Subcutaneous abdominal adipose tissue (tissue), 5 donors: ENCODE measurements at regions not wholly inside any gene's neighbourhood (a gene's known extent, or its start where the extent isn't known, plus 50 kb on each side); places are given as distances from the start of the nearest gene placed in this dataset.
A peak's percentile ranks its signal among the peaks of the same experiment; 100 is the strongest.
"Not testable (repeated sequence)": the region's sequence is repeated elsewhere in the genome, so short reads cannot be mapped to it uniquely, and the experiment has no call there.

ENCODE experiments used
- H3K27ac ChIP-seq: one replicate; pipeline ENCODE4 v1.7.0; 2013; ENCODE audit warnings: low read depth, mild to moderate bottlenecking, inconsistent platforms, low read length, moderate library complexity
- H3K27me3 ChIP-seq, 5 donors: one replicate each; pipeline ENCODE4 v1.7.0; 2013; ENCODE audit warnings: low read length in 5 of 5, inconsistent platforms in 1 of 5; ENCODE audit not compliant: control insufficient read depth in 5 of 5, insufficient read depth in 4 of 5
- H3K36me3 ChIP-seq, 5 donors: one replicate each; pipeline ENCODE4 v1.7.0; 2013; ENCODE audit warnings: low read length in 5 of 5; ENCODE audit not compliant: control insufficient read depth in 5 of 5, insufficient read depth in 5 of 5
- H3K4me1 ChIP-seq, 5 donors: one replicate each; pipeline ENCODE4 v1.7.0; 2013; ENCODE audit warnings: low read length in 5 of 5, mild to moderate bottlenecking in 3 of 5, moderate library complexity in 1 of 5; ENCODE audit not compliant: control insufficient read depth in 5 of 5, insufficient read depth in 5 of 5
- H3K4me3 ChIP-seq, 5 donors: one replicate each; pipeline ENCODE4 v1.7.0; 2013; ENCODE audit warnings: low read length in 5 of 5, low read depth in 1 of 5
- H3K9ac ChIP-seq, 5 donors: one replicate each; pipeline ENCODE4 v1.7.0; 2013; ENCODE audit warnings: low read length in 5 of 5, mild to moderate bottlenecking in 4 of 5, moderate library complexity in 3 of 5
- H3K9me3 ChIP-seq, 5 donors: one replicate each; pipeline ENCODE4 v1.7.0; 2013; ENCODE audit warnings: low read length in 5 of 5; ENCODE audit not compliant: control insufficient read depth in 5 of 5
- donor health status: healthy.
- donor health status: healthy.
- donor health status: healthy.
- donor health status: healthy.
- donor health status: healthy.

- H3K4me3 ChIP-seq, result no peak overlapping the region
- H3K9me3 ChIP-seq, result no peaks in the 10 kb centered on the region
- no peaks in the 10 kb centered on the region for H3K4me1 ChIP-seq
- no peaks in the 10 kb centered on the region for H3K27me3 ChIP-seq
- H3K9ac ChIP-seq, result no peak overlapping the region
- H3K36me3 ChIP-seq, result no peaks in the 10 kb centered on the region
- H3K27ac ChIP-seq, result no peak overlapping the region
These were observed 121.2 kb downstream of the ZNF737 start for GRCh38 chr19:20444202-20444885.

- H3K9ac ChIP-seq, H3K27me3 ChIP-seq, H3K9me3 ChIP-seq, H3K4me1 ChIP-seq, H3K4me3 ChIP-seq, H3K36me3 ChIP-seq, H3K27ac ChIP-seq: not testable (repeated sequence)
These were observed 133.2 kb downstream of the ZNF737 start for GRCh38 chr19:20432266-20432842.

GRCh38 chr19:20431826-20432225, 133.8 kb downstream of the ZNF737 start:
- Histone ChIP-seq H3K27me3 (no peaks in the 10 kb centered on the region), H3K27ac (no peak overlapping the region), H3K36me3 (no peaks in the 10 kb centered on the region), H3K9me3 (peaks cover 0 to 5% (median 0%) of the 10 kb centered on the region in 5 donors), H3K4me3 (no peak overlapping the region), H3K9ac (no peak overlapping the region), H3K4me1 (no peaks in the 10 kb centered on the region)

DNA sequence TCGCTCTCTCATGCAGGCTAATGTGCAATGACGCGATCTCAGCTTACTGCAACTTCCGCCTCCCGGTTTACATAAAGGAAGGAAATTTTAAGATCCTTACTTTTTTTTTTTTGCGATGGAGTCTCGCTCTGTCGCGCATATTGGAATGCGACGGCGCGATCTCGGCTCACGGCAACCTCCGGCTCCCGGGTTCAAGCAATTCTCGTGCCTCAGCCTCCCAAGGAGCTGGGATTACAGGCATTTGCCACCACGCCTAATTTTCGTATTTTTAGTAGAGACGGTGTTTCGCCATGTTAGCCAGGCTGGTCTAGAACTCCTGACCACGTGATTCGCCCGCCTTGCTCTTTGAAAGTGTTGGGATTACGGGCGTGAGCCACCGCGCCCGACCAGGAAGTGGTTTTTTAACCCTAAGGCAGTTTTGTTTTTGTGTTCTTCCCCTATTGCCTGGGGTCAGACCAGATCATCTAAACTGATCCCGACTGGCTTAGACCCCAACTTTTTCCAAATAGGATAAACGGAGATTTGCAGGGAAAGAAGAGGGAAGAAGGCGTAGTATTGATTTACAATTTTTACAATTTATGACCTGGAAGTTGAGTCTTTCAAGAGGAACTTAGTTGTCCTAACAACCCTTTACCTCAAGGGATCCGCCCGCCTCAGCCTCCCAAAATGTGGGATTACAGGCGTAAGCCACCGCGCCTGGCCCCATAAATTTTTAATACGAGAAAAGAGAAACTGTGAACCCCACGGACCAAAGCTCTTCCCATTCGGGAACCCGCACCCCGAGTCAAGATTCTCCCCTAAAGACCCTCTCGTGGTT, 142.0 kb downstream of the ZNF737 start:
- peak overlapping the region; percentile 73 for H3K27ac ChIP-seq
- H3K9me3 ChIP-seq, result no peaks in the 10 kb centered on the region
- peak overlapping the region; percentile 37 to 85 (median 80) for H3K9ac ChIP-seq
- H3K27me3 ChIP-seq, result no peaks in the 10 kb centered on the region
- H3K36me3 ChIP-seq, result peaks cover 0 to 4% (median 0%) of the 10 kb centered on the region in 5 donors
- peak overlapping the region; percentile 78 to 89 (median 85) for H3K4me3 ChIP-seq
- peaks cover 0 to 15% (median 11%) of the 10 kb centered on the region in 5 donors for H3K4me1 ChIP-seq

DNA sequence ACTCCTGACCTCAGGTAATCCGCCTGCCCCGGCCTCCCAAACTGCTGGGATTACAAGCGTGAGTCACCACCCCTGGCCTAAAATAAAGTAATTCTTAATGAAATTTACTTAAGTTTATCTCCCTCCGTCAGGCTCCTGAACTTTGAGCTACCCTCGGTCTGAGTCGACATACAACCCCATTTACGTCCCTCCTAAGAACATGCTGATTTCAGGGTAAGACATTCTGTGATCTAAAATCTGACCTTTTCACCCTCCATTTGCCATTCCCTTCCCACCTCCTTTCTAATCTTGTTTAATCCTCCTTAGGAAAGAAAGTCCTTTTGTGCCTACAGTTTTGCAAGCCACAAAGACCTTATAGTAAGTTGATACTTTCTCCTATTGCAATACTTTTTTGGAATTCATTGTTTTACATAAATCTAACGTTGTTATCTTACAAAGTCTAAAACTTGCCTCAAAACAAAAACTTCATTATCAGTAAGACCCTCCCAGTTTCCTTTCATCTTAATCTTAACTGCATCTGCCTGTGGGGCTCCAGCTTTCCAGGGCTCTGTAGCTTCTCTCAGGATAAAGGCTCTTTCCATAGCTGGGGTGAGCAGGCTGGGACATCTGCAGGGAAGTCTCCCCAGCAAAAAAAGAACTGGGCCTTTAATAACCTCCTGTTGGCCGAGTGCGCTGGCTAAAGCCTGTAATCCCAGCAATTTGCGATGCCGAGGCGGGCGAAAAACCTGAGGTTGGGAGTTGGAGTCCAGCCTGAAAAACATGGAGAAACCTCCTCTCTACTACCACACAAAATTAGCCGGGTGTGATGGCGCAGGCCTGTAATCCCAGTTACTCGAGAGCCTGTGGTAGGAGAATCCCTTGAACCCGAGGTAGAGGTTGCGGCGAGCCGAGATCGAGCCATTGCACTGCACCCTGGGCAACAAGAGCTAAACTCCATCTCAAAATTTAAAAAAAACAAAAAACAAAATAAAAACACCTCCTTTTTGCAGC, 143.1 kb downstream of the ZNF737 start:
- Histone ChIP-seq H3K36me3 (peaks cover 0 to 4% (median 0%) of the 10 kb centered on the region in 5 donors), H3K4me1 (peaks cover 0 to 15% (median 11%) of the 10 kb centered on the region in 5 donors), H3K9ac (peak overlapping the region in 3 of 5 donors; percentile 80 to 85 (median 81)), H3K27me3 (no peaks in the 10 kb centered on the region), H3K4me3 (peak overlapping the region; percentile 78 to 89 (median 85)), H3K9me3 (no peaks in the 10 kb centered on the region), H3K27ac (peak overlapping the region; percentile 73)

GRCh38 chr19:20416661-20417060, 148.9 kb downstream of the ZNF737 start:
- H3K4me3 ChIP-seq, result no peak overlapping the region

GRCh38 chr19:20414120-20414519, 151.5 kb downstream of the ZNF737 start:
- Histone ChIP-seq H3K4me3 (no peak overlapping the region), H3K9me3 (no peaks in the 10 kb centered on the region)

More at GRCh38 chr19:20416661-20417060, 148.9 kb downstream of the ZNF737 start:
- Histone ChIP-seq H3K9me3 (no peaks in the 10 kb centered on the region), H3K9ac (no peak overlapping the region), H3K27me3 (no peaks in the 10 kb centered on the region), H3K27ac (no peak overlapping the region), H3K36me3 (peaks cover 0 to 12% (median 0%) of the 10 kb centered on the region in 5 donors), H3K4me1 (no peaks in the 10 kb centered on the region)

GRCh38 chr19:20413705-20414104, 151.9 kb downstream of the ZNF737 start:
- H3K27me3 ChIP-seq, result no peaks in the 10 kb centered on the region
- no peak overlapping the region for H3K9ac ChIP-seq
- no peaks in the 10 kb centered on the region for H3K4me1 ChIP-seq
- no peaks in the 10 kb centered on the region for H3K9me3 ChIP-seq
- no peak overlapping the region for H3K27ac ChIP-seq
- H3K36me3 ChIP-seq, result peaks cover 0 to 14% (median 1%) of the 10 kb centered on the region in 5 donors
- H3K4me3 ChIP-seq, result no peak overlapping the region

More at GRCh38 chr19:20414120-20414519, 151.5 kb downstream of the ZNF737 start:
- no peak overlapping the region for H3K27ac ChIP-seq
- H3K4me1 ChIP-seq, result no peaks in the 10 kb centered on the region
- peaks cover 0 to 12% (median 0%) of the 10 kb centered on the region in 5 donors for H3K36me3 ChIP-seq
- no peaks in the 10 kb centered on the region for H3K27me3 ChIP-seq
- H3K9ac ChIP-seq, result no peak overlapping the region

DNA sequence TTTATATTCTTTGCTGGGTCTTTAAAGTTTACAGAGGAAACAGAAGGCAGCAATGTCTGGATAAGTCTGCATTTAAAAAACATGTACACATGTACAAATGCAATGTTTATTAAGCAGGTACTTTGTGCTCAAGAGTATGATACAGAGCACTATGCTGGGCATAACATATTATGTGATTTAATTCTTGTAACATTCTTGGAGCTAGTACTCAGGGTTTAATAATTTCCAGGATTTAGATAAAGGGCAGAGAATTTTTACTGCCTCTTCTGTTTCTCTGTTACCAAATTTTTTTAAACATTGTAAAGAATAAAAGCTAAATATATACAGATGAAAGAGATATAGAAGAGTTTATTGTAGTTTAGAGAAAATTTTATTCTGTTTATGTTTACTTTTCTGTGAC, 152.7 kb downstream of the ZNF737 start:
- H3K27ac ChIP-seq, result no peak overlapping the region

More for the DNA sequence above, 152.7 kb downstream of the ZNF737 start:
- no peaks in the 10 kb centered on the region for H3K9me3 ChIP-seq
- H3K36me3 ChIP-seq, result peaks cover 0 to 21% (median 4%) of the 10 kb centered on the region in 5 donors
- H3K9ac ChIP-seq, result no peak overlapping the region
- H3K4me1 ChIP-seq, result no peaks in the 10 kb centered on the region
- no peaks in the 10 kb centered on the region for H3K27me3 ChIP-seq
- H3K4me3 ChIP-seq, result no peak overlapping the region
